Panc1 (cell line): ENCODE measurements at regions not wholly inside any gene's neighbourhood (a gene's known extent, or its start where the extent isn't known, plus 50 kb on each side); places are given as distances from the start of the nearest gene placed in this dataset.

Experiments used
- TCF7L2 ChIP-seq: IDR thresholded peaks from 2 replicates; pipeline ENCODE4 v1.6.1; 2011; ENCODE audit warnings: mild to moderate bottlenecking, low read depth, low read length, inconsistent platforms
- TF ChIP-seq, protein P1 (sequence below): fragments of 450-650 bp; IDR thresholded peaks from 2 replicates; pipeline ENCODE4 v1.5.1; 2017; ENCODE audit warnings: mild to moderate bottlenecking

DNA sequence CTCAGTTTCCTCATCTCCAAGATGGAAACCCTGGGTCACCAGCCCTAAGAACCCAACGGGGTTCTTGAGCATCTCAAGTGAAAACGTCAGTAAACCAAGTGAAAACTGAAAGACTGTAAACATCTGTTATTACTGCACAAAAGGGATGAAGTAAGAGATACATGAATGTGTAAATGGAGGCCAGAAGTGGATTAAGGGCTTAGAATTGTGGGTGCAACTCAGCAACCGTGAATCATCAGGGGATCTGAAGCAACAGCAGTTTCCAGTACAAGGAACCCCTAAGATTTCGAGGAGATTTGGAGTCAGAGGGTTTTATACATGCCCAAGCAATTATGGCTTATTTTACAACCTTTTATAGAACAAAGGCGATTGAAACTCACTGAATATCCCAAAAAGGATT is 95.7 kb upstream of the SVIL start:
- TF ChIP-seq, protein P1, sequence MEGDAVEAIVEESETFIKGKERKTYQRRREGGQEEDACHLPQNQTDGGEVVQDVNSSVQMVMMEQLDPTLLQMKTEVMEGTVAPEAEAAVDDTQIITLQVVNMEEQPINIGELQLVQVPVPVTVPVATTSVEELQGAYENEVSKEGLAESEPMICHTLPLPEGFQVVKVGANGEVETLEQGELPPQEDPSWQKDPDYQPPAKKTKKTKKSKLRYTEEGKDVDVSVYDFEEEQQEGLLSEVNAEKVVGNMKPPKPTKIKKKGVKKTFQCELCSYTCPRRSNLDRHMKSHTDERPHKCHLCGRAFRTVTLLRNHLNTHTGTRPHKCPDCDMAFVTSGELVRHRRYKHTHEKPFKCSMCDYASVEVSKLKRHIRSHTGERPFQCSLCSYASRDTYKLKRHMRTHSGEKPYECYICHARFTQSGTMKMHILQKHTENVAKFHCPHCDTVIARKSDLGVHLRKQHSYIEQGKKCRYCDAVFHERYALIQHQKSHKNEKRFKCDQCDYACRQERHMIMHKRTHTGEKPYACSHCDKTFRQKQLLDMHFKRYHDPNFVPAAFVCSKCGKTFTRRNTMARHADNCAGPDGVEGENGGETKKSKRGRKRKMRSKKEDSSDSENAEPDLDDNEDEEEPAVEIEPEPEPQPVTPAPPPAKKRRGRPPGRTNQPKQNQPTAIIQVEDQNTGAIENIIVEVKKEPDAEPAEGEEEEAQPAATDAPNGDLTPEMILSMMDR: no peak
- TF ChIP-seq TCF7L2: no peak
